Testis (tissue), 2 donors: ENCODE measurements at regions not wholly inside any gene's neighbourhood (a gene's known extent, or its start where the extent isn't known, plus 50 kb on each side); places are given as distances from the start of the nearest gene placed in this dataset.

Experiments
- DNase-seq: peaks from one replicate; pipeline ENCODE4 v3.0.0-alpha.2; 2019
- H3K27ac ChIP-seq, 2 donors: fragments of 200-600 bp; sonication (generic); one replicate each; pipeline ENCODE4 v1.5.1; 2019
- H3K27me3 ChIP-seq: fragments of 200-600 bp; sonication (generic); one replicate; pipeline ENCODE4 v1.5.1; 2019
- H3K36me3 ChIP-seq: fragments of 200-600 bp; sonication (generic); one replicate; pipeline ENCODE4 v1.5.1; 2017; ENCODE audit warnings: low read depth; ENCODE audit errors: missing control alignments
- H3K4me1 ChIP-seq: fragments of 200-600 bp; sonication (generic); one replicate; pipeline ENCODE4 v1.5.1; 2019
- H3K4me3 ChIP-seq, 2 donors: fragments of 200-600 bp; sonication (generic); one replicate each; pipeline ENCODE4 v1.5.1; 2017 to 2019
- H3K9me3 ChIP-seq: fragments of 200-600 bp; sonication (generic); one replicate; pipeline ENCODE4 v1.5.1; 2017
- CTCF ChIP-seq, 3 experiments: fragments of 450-650 bp in 2 of 3; fragments of 200-600 bp in 1 of 3; sonication (generic) in 1 of 3; IDR thresholded peaks; one replicate each; pipeline ENCODE4 v1.5.1; 2016 to 2019; ENCODE audit warnings: antibody characterized with exemption in 3 of 3, mild to moderate bottlenecking in 2 of 3, moderate library complexity in 1 of 3
- POLR2A ChIP-seq: fragments of 450-650 bp; IDR thresholded peaks from one replicate; pipeline ENCODE4 v1.6.1; 2017; ENCODE audit warnings: antibody characterized with exemption, mild to moderate bottlenecking, moderate library complexity
- WGBS, 2 donors: methylation state at CpG; one replicate each; pipeline ENCODE4 v1.1.5; 2018; 5-methylcytosine and 5-hydroxymethylcytosine counted together
- intact Hi-C: fragments of 100-400 bp; cut with DNase I; formaldehyde crosslinking; loops from one replicate; pipeline ENCODE4 v1.15.1; 2023; ENCODE audit warnings: low total_unique reads

GRCh38 chr3:102741694-102742093, 306.9 kb downstream of the ZPLD1 start:
- Histone ChIP-seq H3K27me3 (no peaks in the 10 kb centered on the region), H3K4me3 (no peak overlapping the region), H3K36me3 (no peaks in the 10 kb centered on the region), H3K9me3 (no peaks in the 10 kb centered on the region), H3K4me1 (no peaks in the 10 kb centered on the region), H3K27ac (no peak overlapping the region)
- WGBS, 2 donors = 91 to 96% methylated on average over 6 of the region's 6 CpGs
- no peak for DNase-seq
- intact Hi-C loops = no loop called here
- TF ChIP-seq CTCF (IDR thresholded peaks at IDR 0.05) (no peak), POLR2A (no peak)

DNA sequence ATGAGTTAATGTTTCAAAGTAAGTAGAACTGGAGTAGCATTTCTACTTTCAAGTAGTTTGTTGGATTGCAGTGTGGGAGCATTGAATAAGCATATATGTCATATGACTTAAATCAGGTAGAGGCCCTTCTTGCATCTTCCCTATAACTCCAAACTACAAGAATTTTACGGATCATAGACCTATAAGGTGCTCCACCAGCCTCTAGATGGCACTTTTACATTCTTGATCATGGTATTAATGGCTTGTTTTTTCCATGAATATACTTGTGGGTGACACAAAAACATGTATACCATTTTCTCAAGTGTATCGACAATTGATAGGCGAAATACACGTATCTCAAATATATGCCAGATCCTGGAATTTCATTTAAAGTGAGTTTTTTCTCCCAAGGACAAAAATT, 311.1 kb downstream of the ZPLD1 start:
- Histone ChIP-seq H3K36me3 (no peaks in the 10 kb centered on the region), H3K4me1 (no peaks in the 10 kb centered on the region), H3K4me3 (no peak overlapping the region), H3K27ac (no peak overlapping the region), H3K27me3 (no peaks in the 10 kb centered on the region), H3K9me3 (no peaks in the 10 kb centered on the region)
- intact Hi-C loops = no loop called here
- no peak for DNase-seq
- no peak for TF ChIP-seq CTCF (IDR thresholded peaks at IDR 0.05)
- TF ChIP-seq POLR2A = no peak
- WGBS, 2 donors = 63 to 66% methylated on average over 4 of the region's 4 CpGs

DNA sequence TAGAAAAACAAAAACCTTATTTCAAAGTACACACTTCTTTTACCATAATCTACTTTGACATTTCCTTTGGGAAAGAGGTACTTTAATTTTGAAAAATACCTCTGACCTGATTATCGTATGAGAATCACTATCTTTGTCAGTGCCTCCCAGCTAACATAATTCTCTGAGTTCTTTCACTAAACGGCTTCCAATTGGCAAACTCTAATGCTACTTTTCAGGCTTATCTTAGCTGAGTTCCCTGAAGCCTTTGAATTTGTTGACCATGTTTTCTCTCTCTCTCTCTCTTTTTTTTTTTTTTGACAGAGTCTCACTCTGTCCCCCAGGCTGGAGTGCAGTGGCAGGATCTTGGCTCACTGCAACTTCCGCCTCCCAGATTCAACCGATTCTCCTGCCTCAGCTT, 312.8 kb downstream of the ZPLD1 start:
- Histone ChIP-seq H3K36me3 (no peaks in the 10 kb centered on the region), H3K4me1 (no peaks in the 10 kb centered on the region), H3K27me3 (no peaks in the 10 kb centered on the region), H3K27ac (no peak overlapping the region), H3K9me3 (no peaks in the 10 kb centered on the region), H3K4me3 (no peak overlapping the region)
- no peak for DNase-seq
- intact Hi-C loops = no loop called here
- TF ChIP-seq CTCF (IDR thresholded peaks at IDR 0.05) = no peak
- no peak for TF ChIP-seq POLR2A
- WGBS, 2 donors = 21 to 29% methylated on average over 4 of the region's 4 CpGs

- intact Hi-C loops = no loop called here
- TF ChIP-seq POLR2A = no peak
- no peak for TF ChIP-seq CTCF (IDR thresholded peaks at IDR 0.05)
- H3K27me3 ChIP-seq = no peaks in the 10 kb centered on the region
These were observed 313.8 kb downstream of the ZPLD1 start for GRCh38 chr3:102748646-102749045.

GRCh38 chr3:102750322-102750721, 315.5 kb downstream of the ZPLD1 start:
- 88 to 97% methylated on average over 2 of the region's 2 CpGs for WGBS, 2 donors
- no peaks in the 10 kb centered on the region for H3K27me3 ChIP-seq
- no peaks in the 10 kb centered on the region for H3K9me3 ChIP-seq
- H3K4me1 ChIP-seq = no peaks in the 10 kb centered on the region
- no peak for DNase-seq
- H3K4me3 ChIP-seq = no peak overlapping the region
- H3K27ac ChIP-seq = no peak overlapping the region
- intact Hi-C loops = no loop called here
- no peak for TF ChIP-seq POLR2A
- TF ChIP-seq CTCF (IDR thresholded peaks at IDR 0.05) = no peak
- no peaks in the 10 kb centered on the region for H3K36me3 ChIP-seq

More at GRCh38 chr3:102748646-102749045, 313.8 kb downstream of the ZPLD1 start:
- Histone ChIP-seq H3K9me3 (no peaks in the 10 kb centered on the region), H3K4me1 (no peaks in the 10 kb centered on the region), H3K36me3 (no peaks in the 10 kb centered on the region), H3K27ac (no peak overlapping the region), H3K4me3 (no peak overlapping the region)
- DNase-seq = no peak
